ENCODE measurements at regions not wholly inside any gene's neighbourhood (a gene's known extent, or its start where the extent isn't known, plus 50 kb on each side); places are given as distances from the start of the nearest gene placed in this dataset.

- Histone ChIP-seq H3K4me1 (ENCODE audit: insufficient read depth, low read length) (peaks cover 34% of the 10 kb centered on the region), H3K4me3 (ENCODE audit: insufficient read depth, low read length) (no peak overlapping the region), H4K20me1 (ENCODE audit: insufficient read depth, low read length) (no peaks in the 10 kb centered on the region), H3K36me3 (ENCODE audit: insufficient read depth, low read length) (no peaks in the 10 kb centered on the region), H3K4me2 (ENCODE audit: insufficient read depth, low read length) (no peak overlapping the region), H3K9me3 (ENCODE audit: low read depth, low read length) (peaks cover 2% of the 10 kb centered on the region), H3K27me3 (ENCODE audit: insufficient read depth, low read length) (no peaks in the 10 kb centered on the region), H3K27ac (ENCODE audit: low read depth, low read length) (peak overlapping the region; percentile 50), H2AFZ (ENCODE audit: low read length) (no peak overlapping the region), H3K79me2 (ENCODE audit: insufficient read depth, low read length) (no peaks in the 10 kb centered on the region)
- no peak for TF ChIP-seq CTCF (IDR thresholded peaks at IDR 0.05; ENCODE audit: extremely low read depth, low read depth, low read length)
- peak; percentile 87 for DNase-seq (ENCODE audit: insufficient read length, low spot score, missing footprints)
Measured at GRCh38 chr13:29991343-29991742, 140.9 kb upstream of the UBL3 start.

GRCh38 chr13:29987340-29987739, 136.9 kb upstream of the UBL3 start:
- H3K9me3 ChIP-seq (ENCODE audit: low read depth, low read length) = peaks cover 2% of the 10 kb centered on the region
- no peak overlapping the region for H2AFZ ChIP-seq (ENCODE audit: low read length)
- H3K27me3 ChIP-seq (ENCODE audit: insufficient read depth, low read length) = no peaks in the 10 kb centered on the region
- H3K79me2 ChIP-seq (ENCODE audit: insufficient read depth, low read length) = no peaks in the 10 kb centered on the region
- H3K36me3 ChIP-seq (ENCODE audit: insufficient read depth, low read length) = no peaks in the 10 kb centered on the region
- TF ChIP-seq CTCF (IDR thresholded peaks at IDR 0.05; ENCODE audit: extremely low read depth, low read depth, low read length) = no peak
- DNase-seq (ENCODE audit: insufficient read length, low spot score, missing footprints) = no peak
- no peak overlapping the region for H3K27ac ChIP-seq (ENCODE audit: low read depth, low read length)
- H3K4me3 ChIP-seq (ENCODE audit: insufficient read depth, low read length) = no peak overlapping the region
- no peaks in the 10 kb centered on the region for H4K20me1 ChIP-seq (ENCODE audit: insufficient read depth, low read length)
- H3K4me1 ChIP-seq (ENCODE audit: insufficient read depth, low read length) = peaks cover 10% of the 10 kb centered on the region
- no peak overlapping the region for H3K4me2 ChIP-seq (ENCODE audit: insufficient read depth, low read length)

- H3K4me2 ChIP-seq (ENCODE audit: insufficient read depth, low read length) = no peak overlapping the region
- no peaks in the 10 kb centered on the region for H3K36me3 ChIP-seq (ENCODE audit: insufficient read depth, low read length)
- no peak overlapping the region for H2AFZ ChIP-seq (ENCODE audit: low read length)
- no peak overlapping the region for H3K4me3 ChIP-seq (ENCODE audit: insufficient read depth, low read length)
- no peaks in the 10 kb centered on the region for H3K27me3 ChIP-seq (ENCODE audit: insufficient read depth, low read length)
- no peak overlapping the region for H3K27ac ChIP-seq (ENCODE audit: low read depth, low read length)
- no peaks in the 10 kb centered on the region for H3K4me1 ChIP-seq (ENCODE audit: insufficient read depth, low read length)
- no peak for DNase-seq (ENCODE audit: insufficient read length, low spot score, missing footprints)
- H3K9me3 ChIP-seq (ENCODE audit: low read depth, low read length) = no peaks in the 10 kb centered on the region
- TF ChIP-seq CTCF (IDR thresholded peaks at IDR 0.05; ENCODE audit: extremely low read depth, low read depth, low read length) = no peak
- H3K79me2 ChIP-seq (ENCODE audit: insufficient read depth, low read length) = no peaks in the 10 kb centered on the region
- H4K20me1 ChIP-seq (ENCODE audit: insufficient read depth, low read length) = no peaks in the 10 kb centered on the region
Measured at GRCh38 chr13:29980339-29980738, 129.9 kb upstream of the UBL3 start.

GRCh38 chr13:29978211-29978610, 127.8 kb upstream of the UBL3 start:
- H4K20me1 ChIP-seq (ENCODE audit: insufficient read depth, low read length) = no peaks in the 10 kb centered on the region
- no peak for TF ChIP-seq CTCF (IDR thresholded peaks at IDR 0.05; ENCODE audit: extremely low read depth, low read depth, low read length)
- DNase-seq (ENCODE audit: insufficient read length, low spot score, missing footprints) = no peak

More at GRCh38 chr13:29978211-29978610, 127.8 kb upstream of the UBL3 start:
- Histone ChIP-seq H3K4me3 (ENCODE audit: insufficient read depth, low read length) (no peak overlapping the region), H3K27ac (ENCODE audit: low read depth, low read length) (no peak overlapping the region), H3K4me1 (ENCODE audit: insufficient read depth, low read length) (no peaks in the 10 kb centered on the region), H3K9me3 (ENCODE audit: low read depth, low read length) (no peaks in the 10 kb centered on the region), H2AFZ (ENCODE audit: low read length) (no peak overlapping the region), H3K4me2 (ENCODE audit: insufficient read depth, low read length) (no peak overlapping the region), H3K27me3 (ENCODE audit: insufficient read depth, low read length) (no peaks in the 10 kb centered on the region), H3K36me3 (ENCODE audit: insufficient read depth, low read length) (no peaks in the 10 kb centered on the region), H3K79me2 (ENCODE audit: insufficient read depth, low read length) (no peaks in the 10 kb centered on the region)
